GM12865 (cell line): ENCODE measurements at regions not wholly inside any gene's neighbourhood (a gene's known extent, or its start where the extent isn't known, plus 50 kb on each side); places are given as distances from the start of the nearest gene placed in this dataset.

ENCODE experiments used
- DNase-seq: peaks from one replicate; pipeline ENCODE4 v3.0.0; 2010; ENCODE audit warnings: low read depth
- H3K4me3 ChIP-seq: 2 replicates; pipeline ENCODE4 v1.5.1; 2011; ENCODE audit warnings: mild to moderate bottlenecking, low read depth, low read length, control low read depth
- CTCF ChIP-seq: IDR thresholded peaks from 2 replicates; pipeline ENCODE4 v1.5.1; 2011; ENCODE audit warnings: low read length, control low read depth, low read depth, inconsistent platforms; ENCODE audit not compliant: insufficient read depth; ENCODE audit errors: missing control alignments

- DNase-seq = no peak
- H3K4me3 ChIP-seq = no peak overlapping the region
- no peak for TF ChIP-seq CTCF
Observed at GRCh38 chr13:59447846-59448620, 715.7 kb downstream of the DIAPH3 start.

GRCh38 chr13:59449750-59450149 is 714.0 kb downstream of the DIAPH3 start:
- DNase-seq = no peak
- H3K4me3 ChIP-seq = no peak overlapping the region
- no peak for TF ChIP-seq CTCF

GRCh38 chr13:59450229-59450628 is 713.5 kb downstream of the DIAPH3 start:
- DNase-seq = no peak

GRCh38 chr13:59451236-59451635 is 712.5 kb downstream of the DIAPH3 start:
- DNase-seq = no peak
- H3K4me3 ChIP-seq = no peak overlapping the region
- TF ChIP-seq CTCF = no peak

More at GRCh38 chr13:59450229-59450628, 713.5 kb downstream of the DIAPH3 start:
- no peak overlapping the region for H3K4me3 ChIP-seq
- TF ChIP-seq CTCF = no peak

GRCh38 chr13:59452189-59452890 is 711.4 kb downstream of the DIAPH3 start:
- TF ChIP-seq CTCF = no peak
- no peak overlapping the region for H3K4me3 ChIP-seq
- DNase-seq = no peak

- H3K4me3 ChIP-seq = no peak overlapping the region
- no peak for DNase-seq
- no peak for TF ChIP-seq CTCF
Observed at GRCh38 chr13:59458908-59459579, 704.7 kb downstream of the DIAPH3 start.
